ENCODE measurements at regions not wholly inside any gene's neighbourhood (a gene's known extent, or its start where the extent isn't known, plus 50 kb on each side); places are given as distances from the start of the nearest gene placed in this dataset.
"Not testable (repeated sequence)": the region's sequence is repeated elsewhere in the genome, so short reads cannot be mapped to it uniquely, and the experiment has no call there.

DNA sequence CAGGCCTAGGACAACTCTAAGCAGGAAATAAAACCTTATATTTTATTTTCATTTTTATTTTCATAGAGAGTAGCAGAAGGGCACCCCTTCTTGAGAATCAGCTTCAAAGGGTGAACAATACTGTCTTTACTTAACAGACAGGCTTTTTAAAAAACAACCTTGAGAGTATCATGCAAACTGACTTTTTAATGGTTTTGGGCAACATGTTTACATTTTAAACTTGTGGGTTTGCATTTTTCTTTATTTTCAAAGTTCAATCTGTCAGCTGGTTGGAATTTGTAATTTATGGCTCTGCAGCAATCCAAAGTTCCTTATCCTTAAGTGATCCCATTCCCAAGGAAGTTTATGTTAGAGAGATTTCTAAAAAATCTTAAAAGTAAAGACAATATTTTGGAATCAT lies 392.3 kb upstream of the ADAMTS5 start:
- in situ Hi-C loops (cut with HindIII; ENCODE audit: low sequenced_read_pairs) = no loop called here

DNA sequence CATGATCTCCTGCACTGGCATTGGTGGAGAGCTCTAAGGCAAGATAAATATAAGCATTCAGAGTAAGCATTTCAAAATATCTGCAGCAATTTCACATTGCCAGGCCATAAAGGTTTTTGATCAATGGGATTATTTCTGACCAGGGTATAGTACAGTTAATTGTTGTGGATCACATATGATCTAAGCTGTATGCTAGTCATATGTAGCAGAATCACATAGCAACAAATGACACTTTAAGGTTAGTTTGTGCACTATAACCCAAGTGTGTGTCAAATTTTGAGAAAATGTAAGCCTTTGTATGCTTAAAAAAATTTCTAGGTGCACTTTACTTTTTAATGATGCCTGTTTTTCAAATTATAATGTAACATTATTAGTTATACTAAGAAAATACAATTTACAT lies 386.0 kb upstream of the ADAMTS5 start:
- in situ Hi-C loops (cut with HindIII; ENCODE audit: low sequenced_read_pairs) = no loop called here

DNA sequence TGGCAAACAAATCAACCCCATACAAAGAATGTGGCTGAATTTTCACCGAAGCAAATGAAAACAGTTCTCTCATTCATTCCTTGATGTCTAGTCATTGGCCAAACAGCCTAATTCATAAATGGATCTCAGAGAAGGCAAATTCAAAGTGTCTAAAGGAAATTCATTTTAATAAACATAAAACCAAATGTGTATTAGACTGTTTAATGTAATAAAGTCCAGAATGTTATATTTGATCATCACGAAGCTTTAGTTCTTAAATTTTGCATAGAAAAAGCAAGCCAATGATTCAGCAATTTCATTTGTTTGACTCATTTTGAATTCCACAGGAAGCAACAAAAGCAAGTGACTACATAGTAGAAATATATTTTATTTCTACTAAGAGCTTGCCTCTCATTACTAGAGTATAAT lies 379.2 kb upstream of the ADAMTS5 start:
- in situ Hi-C loops (cut with HindIII; ENCODE audit: low sequenced_read_pairs) = no loop called here

DNA sequence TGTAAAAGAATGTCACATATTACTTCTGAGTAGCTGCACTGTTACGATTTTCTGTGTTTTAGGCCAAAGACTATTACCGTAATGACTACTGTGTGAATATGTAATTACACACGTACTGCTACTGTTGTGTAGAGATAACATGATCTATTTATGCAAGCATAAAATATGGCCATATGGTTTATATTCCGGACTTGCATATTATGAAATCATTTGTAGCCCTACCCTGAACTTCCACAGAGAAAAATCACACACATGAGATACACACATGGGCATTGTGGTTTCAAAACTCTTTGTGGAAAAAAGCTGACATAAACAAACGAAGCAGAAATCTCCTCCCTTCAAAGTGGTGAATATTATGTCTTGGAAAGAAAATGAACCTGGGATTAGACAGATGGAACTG lies 373.0 kb upstream of the ADAMTS5 start:
- in situ Hi-C loops (cut with HindIII; ENCODE audit: low sequenced_read_pairs) = no loop called here

DNA sequence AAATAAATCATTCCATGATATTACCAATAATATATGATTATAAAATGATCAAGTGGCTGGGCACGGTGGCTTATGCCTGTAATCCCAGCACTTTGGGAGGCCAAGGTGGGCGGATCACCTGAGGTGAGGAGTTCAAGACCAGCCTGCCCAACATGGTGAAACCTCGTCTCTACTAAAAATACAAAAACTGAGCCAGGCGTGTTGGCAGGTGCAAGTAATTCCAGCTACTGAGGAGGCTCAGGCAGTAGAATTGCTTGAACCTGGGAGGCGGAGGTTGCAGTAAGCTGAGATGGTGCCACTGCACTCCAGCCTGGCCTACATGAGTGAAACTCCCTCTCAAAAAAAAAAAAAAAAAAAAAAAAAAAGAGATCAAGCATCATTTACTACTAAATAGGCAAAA lies 371.1 kb upstream of the ADAMTS5 start:
- in situ Hi-C loops (cut with HindIII; ENCODE audit: low sequenced_read_pairs) = not testable (repeated sequence)

DNA sequence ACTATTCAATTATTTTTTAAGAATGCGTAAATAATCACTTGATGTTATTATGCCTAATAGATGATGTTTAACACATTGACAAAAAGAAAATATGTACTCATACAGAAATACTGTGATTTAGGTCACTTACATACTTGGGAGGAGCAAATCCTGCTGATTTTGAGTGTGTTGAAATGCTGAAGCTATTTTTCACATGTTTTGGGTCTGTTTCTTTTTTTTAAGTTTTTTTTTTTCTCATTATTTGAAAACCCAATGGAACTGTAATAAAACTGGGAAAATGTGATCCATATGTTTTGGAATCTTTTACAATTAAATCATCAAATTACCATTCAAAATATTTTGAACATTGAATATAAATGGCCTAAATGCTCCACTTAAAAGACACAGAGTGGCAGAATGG lies 366.2 kb upstream of the ADAMTS5 start:
- in situ Hi-C loops (cut with HindIII; ENCODE audit: low sequenced_read_pairs) = no loop called here

DNA sequence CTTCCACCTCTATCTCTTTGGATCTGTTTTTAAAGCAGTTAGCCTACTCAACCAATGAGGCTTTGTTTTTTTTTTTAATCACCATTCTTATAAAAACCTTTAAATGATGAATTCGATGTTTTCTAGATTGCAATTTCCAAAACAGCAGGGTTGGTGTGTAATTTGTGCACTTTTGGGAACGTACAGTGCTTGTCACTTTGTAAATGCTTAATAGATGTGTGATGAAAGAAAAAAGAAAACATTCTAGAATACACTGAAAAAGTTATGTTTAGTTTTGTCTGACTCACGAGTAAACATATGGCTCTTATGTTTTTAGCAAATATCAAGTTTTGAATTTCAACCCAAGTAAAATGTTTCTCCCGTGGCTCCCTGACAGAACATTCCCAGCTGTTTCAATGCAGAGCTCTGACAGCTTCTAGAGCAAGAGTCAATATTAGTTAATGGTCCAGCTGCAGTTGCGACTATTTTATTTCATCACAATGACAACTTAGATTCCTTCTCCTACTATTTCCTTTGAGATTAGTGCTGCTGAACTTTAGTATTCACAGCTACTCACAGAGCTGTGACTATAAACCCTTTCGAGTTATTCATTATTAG lies 362.5 kb upstream of the ADAMTS5 start:
- in situ Hi-C loops (cut with HindIII; ENCODE audit: low sequenced_read_pairs) = no loop called here

DNA sequence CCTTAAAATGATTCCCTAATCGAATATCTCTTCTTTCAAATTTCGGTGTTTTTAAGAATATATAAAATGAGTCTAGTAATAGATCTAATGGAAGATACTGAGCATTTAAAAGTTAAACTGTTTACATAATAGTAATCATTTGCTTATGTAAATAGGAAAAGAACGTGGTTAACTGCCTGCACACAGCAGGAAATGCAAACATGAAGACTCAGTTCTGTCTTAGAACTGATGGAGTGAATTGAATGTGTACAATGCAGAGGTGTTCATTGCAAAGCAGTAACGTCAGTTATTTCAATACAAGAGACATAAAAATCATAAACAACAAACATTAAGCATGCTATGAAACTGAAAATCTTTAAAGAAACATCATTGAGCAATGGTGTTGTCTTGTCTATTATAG lies 359.4 kb upstream of the ADAMTS5 start:
- in situ Hi-C loops (cut with HindIII; ENCODE audit: low sequenced_read_pairs) = no loop called here

DNA sequence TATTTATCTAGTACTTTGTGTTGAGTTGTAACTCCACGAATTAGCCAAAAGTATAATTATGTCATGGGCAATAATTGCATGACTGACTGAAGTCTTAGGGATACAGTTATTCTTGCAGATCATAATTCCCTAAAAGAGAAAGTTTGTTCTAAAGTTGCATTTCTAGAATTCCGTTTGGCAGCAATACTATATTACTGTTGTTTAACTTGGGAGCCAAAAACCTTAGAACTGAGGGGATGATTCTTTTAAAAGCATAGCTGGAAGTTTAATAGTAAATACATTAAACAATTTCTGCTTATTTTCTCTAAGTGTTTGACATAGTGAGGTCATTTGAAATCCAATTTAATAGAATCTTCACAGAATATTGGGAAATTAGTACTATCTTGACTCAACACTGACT lies 356.4 kb upstream of the ADAMTS5 start:
- in situ Hi-C loops (cut with HindIII; ENCODE audit: low sequenced_read_pairs) = no loop called here

DNA sequence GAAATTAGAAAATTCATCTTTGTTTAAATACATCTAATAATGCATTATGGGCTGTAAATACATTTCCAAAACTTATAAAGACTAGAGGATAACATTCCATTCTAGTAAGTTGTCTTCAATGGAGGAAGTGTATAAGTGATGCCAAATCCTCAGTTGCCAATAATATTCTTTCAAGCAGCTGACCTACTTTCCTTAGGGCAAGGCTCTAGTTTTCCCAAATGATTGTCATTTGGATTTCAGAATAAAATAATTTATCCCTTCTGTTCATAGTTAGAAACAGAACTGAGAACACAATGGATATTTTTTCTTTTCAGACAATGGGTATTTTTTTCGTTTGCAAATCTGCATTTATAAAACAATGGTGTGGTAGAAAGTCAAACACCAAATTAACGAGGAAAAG lies 354.9 kb upstream of the ADAMTS5 start:
- in situ Hi-C loops (cut with HindIII; ENCODE audit: low sequenced_read_pairs) = no loop called here

DNA sequence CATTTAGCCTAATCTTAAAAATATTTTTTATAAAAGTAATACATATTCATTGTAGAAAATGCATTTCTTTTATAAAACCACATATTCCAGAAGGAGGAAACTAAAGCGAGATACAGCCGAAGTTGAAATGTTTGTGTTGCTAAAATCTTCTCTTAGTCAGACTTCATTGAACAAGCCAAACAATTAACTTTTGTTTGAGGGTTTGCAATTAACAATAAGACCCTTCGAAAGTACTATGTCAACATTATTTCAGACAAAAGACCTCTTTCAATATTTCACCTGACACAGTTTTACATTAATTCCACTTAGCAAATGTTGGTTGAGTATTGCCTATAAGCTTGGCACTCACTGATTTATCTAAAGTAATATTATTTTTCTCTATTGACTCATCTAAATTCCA lies 354.0 kb upstream of the ADAMTS5 start:
- in situ Hi-C loops (cut with HindIII; ENCODE audit: low sequenced_read_pairs) = no loop called here

DNA sequence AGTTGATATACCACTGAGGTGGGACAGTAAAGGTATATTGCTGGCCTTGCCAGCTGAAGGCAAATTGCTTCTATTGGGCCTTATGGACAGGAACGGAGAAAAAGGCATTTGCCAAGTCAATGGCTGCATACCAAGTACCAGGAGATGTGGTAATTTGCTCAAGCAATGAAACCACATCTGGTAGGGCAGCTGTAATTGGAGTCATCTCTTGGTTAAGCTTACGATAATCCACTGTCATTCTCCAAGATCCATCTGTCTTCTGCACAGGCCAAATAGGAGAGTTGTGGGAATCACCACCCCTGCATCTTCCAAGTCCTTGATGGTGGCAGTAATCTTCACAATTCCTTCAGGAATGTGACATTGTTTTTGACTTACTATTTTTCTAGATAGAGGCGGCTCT lies 350.7 kb upstream of the ADAMTS5 start:
- in situ Hi-C loops (cut with HindIII; ENCODE audit: low sequenced_read_pairs) = not testable (repeated sequence)

DNA sequence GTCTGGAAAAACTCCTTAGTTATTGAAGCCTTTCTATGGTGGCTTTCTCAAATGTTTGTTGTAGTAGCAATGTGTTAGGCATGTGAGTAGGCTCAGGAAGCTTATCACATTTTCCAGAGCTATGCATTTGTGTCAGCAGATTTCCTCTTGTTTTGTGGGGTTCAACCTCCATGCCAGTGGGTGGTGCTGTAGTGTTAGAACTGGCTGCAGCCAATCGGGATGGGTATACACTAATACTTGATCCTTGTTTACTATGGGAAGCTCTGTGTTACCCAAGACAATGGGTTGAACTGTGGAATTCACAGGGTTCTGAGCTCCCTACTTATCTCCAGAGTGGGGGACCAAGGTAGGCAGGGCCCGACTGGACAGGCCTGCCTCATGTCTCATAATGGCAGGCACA lies 348.5 kb upstream of the ADAMTS5 start:
- in situ Hi-C loops (cut with HindIII; ENCODE audit: low sequenced_read_pairs) = no loop called here

DNA sequence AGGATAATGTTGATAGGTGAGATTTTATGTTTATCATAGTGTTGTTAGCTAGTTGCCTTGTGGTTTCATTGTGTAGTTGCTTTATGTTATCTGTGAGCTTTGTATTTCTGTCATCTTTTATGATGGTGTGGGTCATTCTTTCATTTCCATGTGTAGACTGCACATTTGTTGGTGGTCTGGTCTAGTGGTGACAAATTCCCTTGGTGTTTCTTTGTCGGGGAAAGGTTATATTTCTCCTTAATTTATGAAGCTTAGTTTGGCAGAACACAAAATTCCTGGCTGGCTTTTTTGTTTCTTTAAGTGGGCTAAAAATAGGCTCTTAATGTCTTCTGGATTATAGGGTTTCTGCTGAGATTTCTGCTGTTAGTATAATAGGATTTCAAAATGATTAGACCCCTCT lies 347.2 kb upstream of the ADAMTS5 start:
- in situ Hi-C loops (cut with HindIII; ENCODE audit: low sequenced_read_pairs) = no loop called here

DNA sequence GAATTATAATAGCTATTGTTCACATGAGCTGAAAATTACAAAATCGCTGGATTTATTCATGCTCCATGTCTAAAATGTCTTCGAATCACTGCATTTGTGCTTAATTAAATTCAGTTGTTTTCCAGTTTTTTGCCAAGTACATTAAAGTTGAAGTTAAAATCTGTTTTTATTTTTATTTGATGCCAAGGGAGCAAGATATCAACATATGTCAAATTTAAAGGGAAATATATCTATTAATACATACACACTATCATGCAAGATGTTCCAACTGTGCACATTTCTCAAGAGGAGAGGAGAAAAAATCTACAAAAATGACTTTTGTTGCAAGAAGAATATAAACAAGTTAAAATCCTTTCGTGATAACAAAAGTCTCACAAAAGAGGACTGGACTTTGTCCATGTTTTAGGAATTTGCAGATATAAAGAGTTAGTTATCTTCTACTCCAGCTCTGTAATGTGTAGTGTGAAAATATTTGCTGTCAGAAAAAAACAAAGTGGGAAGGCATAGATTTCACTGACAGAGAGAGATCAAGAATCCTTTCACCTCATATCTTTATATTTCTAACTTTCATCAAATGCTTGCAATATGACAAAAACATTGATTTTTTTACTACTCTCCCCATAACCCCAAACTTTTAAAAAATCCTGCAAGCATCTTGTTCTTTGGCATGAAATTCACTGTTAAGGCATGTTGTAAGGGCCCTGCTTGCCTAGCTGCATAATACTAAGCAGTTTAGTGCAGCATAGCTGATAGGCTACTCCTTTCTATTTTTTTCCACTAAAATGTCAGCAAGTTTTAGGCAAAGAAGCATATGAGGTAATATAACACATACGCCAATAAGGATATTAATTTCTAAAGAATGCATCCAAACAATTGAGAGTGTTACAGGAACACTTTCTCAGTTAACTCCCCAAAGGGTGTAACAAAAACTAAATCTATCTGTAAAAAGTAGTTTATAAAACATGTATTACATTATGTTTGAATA lies 340.2 kb upstream of the ADAMTS5 start:
- in situ Hi-C loops (cut with HindIII; ENCODE audit: low sequenced_read_pairs) = no loop called here

DNA sequence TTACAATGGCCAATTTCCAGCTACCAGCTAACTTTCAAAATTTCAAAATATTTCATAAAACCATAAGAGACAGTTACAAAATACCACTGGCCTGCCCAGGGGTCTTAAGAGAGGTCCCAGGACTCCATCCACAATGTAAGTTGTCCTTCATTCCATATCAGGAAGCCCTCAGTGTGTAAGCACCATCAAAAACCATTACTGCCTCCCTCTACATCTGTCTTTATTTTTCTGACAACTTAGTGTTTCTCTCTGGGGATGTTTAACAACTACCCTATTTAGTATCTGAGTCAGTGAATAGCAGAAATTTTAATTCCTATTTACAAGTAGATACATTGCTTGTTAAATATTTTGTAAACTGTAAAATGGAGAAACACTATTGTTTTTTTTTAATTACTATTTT lies 339.3 kb upstream of the ADAMTS5 start:
- in situ Hi-C loops (cut with HindIII; ENCODE audit: low sequenced_read_pairs) = no loop called here

DNA sequence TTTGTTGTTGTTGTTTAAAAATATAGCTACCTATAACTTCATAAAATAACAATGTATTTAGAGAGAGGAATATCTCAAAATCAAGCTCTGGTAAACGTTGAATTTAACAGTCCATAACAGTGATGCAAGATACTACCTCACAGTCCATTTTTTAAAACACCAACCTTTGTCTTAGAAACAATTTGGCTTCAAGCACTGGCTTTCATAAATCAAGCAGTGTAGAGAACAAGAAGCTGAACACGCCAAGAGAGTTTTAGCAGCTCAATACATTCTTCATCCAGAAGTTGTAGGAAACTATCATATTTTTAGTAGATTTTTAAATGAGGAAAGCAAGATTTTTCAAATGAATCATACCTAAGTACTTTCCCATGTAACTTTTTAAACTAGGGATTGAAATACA lies 334.3 kb upstream of the ADAMTS5 start:
- in situ Hi-C loops (cut with HindIII; ENCODE audit: low sequenced_read_pairs) = no loop called here

DNA sequence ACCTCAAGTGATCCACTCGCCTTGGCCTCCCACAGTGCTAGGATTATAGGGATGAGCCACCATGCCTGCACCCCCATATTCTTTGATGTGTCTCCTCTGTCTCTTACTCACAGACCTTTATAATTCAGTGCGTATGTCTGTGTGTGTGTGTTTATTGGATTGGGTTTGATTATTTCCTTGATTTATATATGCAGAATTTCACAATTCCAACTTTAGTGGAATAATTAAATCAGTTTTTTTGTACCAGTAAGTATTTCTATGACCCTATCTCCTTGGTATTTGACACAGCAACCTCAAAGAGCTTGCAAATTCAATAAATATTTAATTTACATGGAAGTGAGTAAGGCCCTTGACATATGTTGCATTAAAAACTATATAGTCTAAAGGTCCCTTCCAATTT lies 333.9 kb upstream of the ADAMTS5 start:
- in situ Hi-C loops (cut with HindIII; ENCODE audit: low sequenced_read_pairs) = no loop called here

DNA sequence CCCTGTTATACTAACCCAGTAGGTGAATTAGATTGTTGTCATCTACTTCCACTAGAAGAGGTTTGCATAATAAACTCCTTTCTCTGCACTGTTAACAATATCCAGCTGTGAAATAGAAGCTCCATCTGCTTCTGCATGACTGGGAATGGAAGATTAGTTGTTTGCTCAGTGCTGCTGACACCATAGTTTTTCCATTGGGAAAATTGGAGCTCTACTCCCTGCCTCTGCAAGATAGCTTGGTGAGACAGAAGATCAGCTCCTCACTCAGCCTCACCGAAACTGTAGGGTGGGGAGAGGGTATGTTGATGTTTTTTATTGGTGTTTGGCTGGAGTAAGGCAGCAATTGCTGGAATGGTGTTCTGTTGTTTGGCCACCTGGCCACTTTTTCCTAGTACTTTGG lies 331.6 kb upstream of the ADAMTS5 start:
- in situ Hi-C loops (cut with HindIII; ENCODE audit: low sequenced_read_pairs) = no loop called here

DNA sequence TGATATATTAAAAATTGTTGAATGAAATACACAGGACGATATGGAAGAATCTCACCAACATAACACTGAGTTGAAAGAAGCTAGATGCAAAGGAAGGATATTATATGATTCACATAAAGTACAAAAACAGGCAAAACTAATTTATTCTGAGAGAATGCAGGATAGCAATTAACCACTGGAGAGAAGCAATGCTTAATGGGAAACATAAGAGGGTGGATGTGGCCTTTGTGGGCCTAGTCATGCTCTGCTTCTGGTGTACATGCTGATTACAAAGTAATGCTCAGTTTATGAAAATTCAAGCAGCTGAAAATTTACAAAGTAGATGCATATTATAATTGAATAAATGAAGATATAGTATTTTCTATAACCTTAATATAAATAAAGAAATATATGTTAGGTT lies 326.4 kb upstream of the ADAMTS5 start:
- in situ Hi-C loops (cut with HindIII; ENCODE audit: low sequenced_read_pairs) = no loop called here

DNA sequence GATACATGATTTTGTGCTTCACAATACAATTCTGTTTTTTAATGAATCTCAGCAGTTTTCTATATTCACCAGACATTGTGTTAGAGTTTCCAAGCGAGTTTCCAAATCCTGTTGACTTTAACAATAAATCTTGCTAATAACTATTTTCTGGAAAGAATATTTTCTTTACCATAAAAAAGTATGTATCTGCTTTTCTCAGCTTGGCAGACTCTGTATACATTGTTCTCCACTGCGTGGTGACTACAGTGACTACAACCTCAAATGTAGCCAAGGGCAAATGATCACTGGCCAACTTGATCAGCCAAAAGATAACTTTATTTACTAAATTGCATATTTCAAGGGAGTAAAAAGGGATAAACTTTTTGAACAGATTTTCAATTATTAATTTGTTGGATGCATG lies 325.9 kb upstream of the ADAMTS5 start:
- in situ Hi-C loops (cut with HindIII; ENCODE audit: low sequenced_read_pairs) = no loop called here

DNA sequence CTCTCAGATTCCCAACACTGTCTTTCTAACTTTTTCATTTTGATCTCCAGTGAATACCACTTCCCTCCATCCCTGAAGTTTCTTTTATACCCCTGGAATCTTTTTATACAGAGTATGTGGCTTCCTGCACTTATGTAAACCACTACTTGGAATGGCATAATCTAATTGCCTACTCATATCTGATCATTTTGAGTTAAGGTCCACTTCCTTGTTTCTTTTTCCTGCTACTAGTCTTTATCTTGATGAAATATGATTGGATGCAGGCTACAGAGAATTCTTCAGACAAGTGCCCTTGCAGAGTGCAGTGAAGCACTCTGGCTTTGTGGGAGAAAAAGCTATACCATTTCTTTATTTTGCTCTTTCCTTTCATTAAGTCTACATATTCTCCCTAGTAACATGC lies 325.3 kb upstream of the ADAMTS5 start:
- in situ Hi-C loops (cut with HindIII; ENCODE audit: low sequenced_read_pairs) = no loop called here

DNA sequence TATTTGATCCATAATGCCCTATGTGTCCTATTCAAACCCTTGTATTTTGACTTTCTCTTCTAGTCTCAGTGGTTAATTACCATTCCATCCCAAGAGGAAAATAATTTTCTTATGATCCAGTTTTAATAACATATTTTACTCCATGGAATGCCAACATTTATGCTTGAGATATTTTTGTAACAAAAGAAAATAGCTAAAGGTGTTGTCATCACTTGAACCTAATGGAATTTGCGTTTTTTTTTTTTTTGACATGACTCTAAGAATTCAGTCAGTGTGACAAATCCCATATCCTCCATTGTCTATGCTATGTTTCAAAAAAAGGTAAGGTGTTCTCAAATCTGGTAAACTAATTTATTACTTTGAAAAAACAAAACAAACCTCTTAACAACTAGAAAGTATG lies 324.1 kb upstream of the ADAMTS5 start:
- in situ Hi-C loops (cut with HindIII; ENCODE audit: low sequenced_read_pairs) = no loop called here

All from DLD1 (cell line).